A673 (cell line): ENCODE measurements at regions not wholly inside any gene's neighbourhood (a gene's known extent, or its start where the extent isn't known, plus 50 kb on each side); places are given as distances from the start of the nearest gene placed in this dataset.

Source experiments
- BruUV-seq: library from RNA; stranded (reverse); fragments of 400-500 nt; replicated peaks from 2 replicates; lab custom pipeline; 2021; lab: Mats Ljungman, UMichigan
- CTCF ChIA-PET: fragments of 300-600 bp; sonication (Branson Sonifier 250); formaldehyde crosslinking; loops from one replicate; lab custom pipeline; 2022; ENCODE audit warnings: antibody characterized with exemption; lab: Charles Lee
- POLR2A ChIA-PET: fragments of 300-600 bp; sonication (Branson Sonifier 250); formaldehyde crosslinking; loops from one replicate; lab custom pipeline; 2022; ENCODE audit warnings: antibody characterized with exemption; ENCODE audit not compliant: low non-redundant PET; lab: Charles Lee
- DNase-seq: peaks from one replicate; pipeline ENCODE4 v3.0.0-alpha.2; 2015; ENCODE audit warnings: low spot score
- H3K27ac ChIP-seq: fragments of 200-600 bp; sonication (generic); 2 replicates; pipeline ENCODE4 v1.5.1; 2016; ENCODE audit warnings: mixed run types, low read depth, mild to moderate bottlenecking, mixed read lengths, antibody characterized with exemption, low read length; ENCODE audit not compliant: poor library complexity, severe bottlenecking
- H3K27me3 ChIP-seq: fragments of 200-600 bp; sonication (generic); replicated peaks from 2 replicates; pipeline ENCODE4 v1.6.1; 2017; ENCODE audit warnings: mixed run types, low read depth, mild to moderate bottlenecking, mixed read lengths, antibody characterized with exemption, low read length; ENCODE audit not compliant: insufficient read depth, poor library complexity
- H3K36me3 ChIP-seq: fragments of 200-600 bp; sonication (generic); 2 replicates; pipeline ENCODE4 v1.6.1; 2016; ENCODE audit warnings: mixed run types, mild to moderate bottlenecking, mixed read lengths, antibody characterized with exemption, low read length; ENCODE audit not compliant: insufficient read depth, poor library complexity, severe bottlenecking
- H3K4me1 ChIP-seq: fragments of 200-600 bp; sonication (generic); 2 replicates; pipeline ENCODE4 v1.6.1; 2017; ENCODE audit warnings: mixed run types, mild to moderate bottlenecking, mixed read lengths, antibody characterized with exemption, low read length; ENCODE audit not compliant: insufficient read depth, poor library complexity, severe bottlenecking
- H3K4me3 ChIP-seq: fragments of 200-600 bp; sonication (generic); 2 replicates; pipeline ENCODE4 v1.5.1; 2016; ENCODE audit warnings: low read depth, mixed run types, mild to moderate bottlenecking, mixed read lengths, low read length; ENCODE audit not compliant: poor library complexity, severe bottlenecking
- H3K9me3 ChIP-seq: fragments of 200-600 bp; sonication (generic); 2 replicates; pipeline ENCODE4 v1.6.1; 2016; ENCODE audit warnings: mixed run types, low read depth, mild to moderate bottlenecking, mixed read lengths, antibody characterized with exemption, low read length; ENCODE audit not compliant: poor library complexity, severe bottlenecking
- CTCF ChIP-seq: fragments of 300-800, 200-600 bp; sonication (generic); conservative IDR thresholded peaks from 2 replicates; pipeline ENCODE4 v1.5.1; 2017; ENCODE audit warnings: low read depth, mild to moderate bottlenecking, antibody characterized with exemption, low read length, moderate library complexity, mixed read lengths
- EZH2 ChIP-seq: fragments of 200-600 bp; sonication (generic); IDR thresholded peaks from 2 replicates; pipeline ENCODE4 v1.6.1; 2017; ENCODE audit warnings: borderline replicate concordance, low read depth, mild to moderate bottlenecking, mixed read lengths, antibody characterized with exemption, low read length; ENCODE audit not compliant: poor library complexity, severe bottlenecking
- intact Hi-C: fragments of 100-400 bp; cut with micrococcal nuclease; formaldehyde crosslinking; loops from one replicate; pipeline ENCODE4 v1.10.0; 2022; ENCODE audit not compliant: unreplicated experiment

- Histone ChIP-seq H3K4me3 (no peak overlapping the region), H3K9me3 (no peaks in the 10 kb centered on the region), H3K36me3 (no peaks in the 10 kb centered on the region), H3K27ac (no peak overlapping the region), H3K27me3 (no peaks in the 10 kb centered on the region), H3K4me1 (no peaks in the 10 kb centered on the region)
- no peak for DNase-seq
- ChIA-PET POLR2A (no interaction called here), CTCF (no interaction called here)
- BruUV-seq: no TSS peak
- TF ChIP-seq CTCF (no peak), EZH2 (no peak)
- intact Hi-C loops: no loop called here
Measured at GRCh38 chr16:55116165-55116920, 185.7 kb downstream of the IRX5 start.

- H3K36me3 ChIP-seq: no peaks in the 10 kb centered on the region
- no peak overlapping the region for H3K27ac ChIP-seq
- no peaks in the 10 kb centered on the region for H3K4me1 ChIP-seq
- intact Hi-C loops: no loop called here
- H3K4me3 ChIP-seq: no peak overlapping the region
- ChIA-PET CTCF (no interaction called here), POLR2A (no interaction called here)
- TF ChIP-seq CTCF (no peak), EZH2 (no peak)
- BruUV-seq: no TSS peak
- no peaks in the 10 kb centered on the region for H3K9me3 ChIP-seq
- no peak for DNase-seq
- H3K27me3 ChIP-seq: no peaks in the 10 kb centered on the region
Measured at GRCh38 chr16:55118701-55119260, 188.1 kb downstream of the IRX5 start.

GRCh38 chr16:55120408-55120807, 189.7 kb downstream of the IRX5 start:
- intact Hi-C loops: no loop called here
- no TSS peak for BruUV-seq
- ChIA-PET CTCF (no interaction called here), POLR2A (no interaction called here)
- Histone ChIP-seq H3K9me3 (no peaks in the 10 kb centered on the region), H3K4me3 (no peak overlapping the region), H3K4me1 (no peaks in the 10 kb centered on the region), H3K27ac (no peak overlapping the region), H3K36me3 (no peaks in the 10 kb centered on the region), H3K27me3 (no peaks in the 10 kb centered on the region)
- DNase-seq: no peak
- TF ChIP-seq CTCF (no peak), EZH2 (no peak)
